ENCODE measurements at regions not wholly inside any gene's neighbourhood (a gene's known extent, or its start where the extent isn't known, plus 50 kb on each side); places are given as distances from the start of the nearest gene placed in this dataset.

DNA sequence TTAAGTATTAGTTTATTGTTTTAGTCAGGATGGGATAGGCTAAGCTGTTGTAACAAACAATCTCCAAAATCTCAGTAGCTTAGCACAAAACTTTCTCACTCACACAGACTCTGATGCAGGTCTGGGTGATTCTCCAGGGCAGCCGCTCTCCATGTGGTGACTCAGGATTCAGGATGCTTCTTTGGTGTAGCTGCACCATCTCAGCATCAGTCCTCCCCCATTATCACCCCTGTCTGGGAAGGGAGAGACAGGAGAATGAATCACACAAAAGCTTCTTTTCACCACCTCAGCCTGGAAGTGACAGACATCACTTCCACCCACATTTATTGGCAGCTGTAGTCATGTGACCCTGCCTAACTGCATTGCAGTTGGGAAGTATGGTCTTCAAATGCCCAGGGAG is 142.3 kb downstream of the DICER1 start:
- no peak overlapping the region for H3K56ac ChIP-seq (ENCODE audit: insufficient read length, low read depth, low read length)
- H3K9me3 ChIP-seq (ENCODE audit: control insufficient read depth, low read depth, low read length) = no peaks in the 10 kb centered on the region
- no peak overlapping the region for H2BK5ac ChIP-seq (ENCODE audit: insufficient read length, low read length)
- H2AFZ ChIP-seq (ENCODE audit: low read length) = no peak overlapping the region
- H2BK20ac ChIP-seq (ENCODE audit: low read depth, low read length, poor library complexity, severe bottlenecking) = no peak overlapping the region
- Mint-ChIP-seq H3K4me3 (no peak overlapping the region), H3K4me1 (peaks cover 0 to 10% of the 10 kb centered on the region in 2 experiments; a peak in 3 of 4 replicates), H3K27ac (no peak overlapping the region), H3K27me3 (ENCODE audit: low read depth) (peaks cover 9% of the 10 kb centered on the region), H3K9me3 (no peaks in the 10 kb centered on the region), H3K36me3 (ENCODE audit: insufficient read depth in 1 of 3, low read depth in 3 of 3) (no peaks in the 10 kb centered on the region)
- no peak overlapping the region for H3T11ph ChIP-seq (ENCODE audit: low read length)
- no peak overlapping the region for H2BK15ac ChIP-seq (ENCODE audit: low read depth, low read length)
- no peaks in the 10 kb centered on the region for H3K23me2 ChIP-seq (ENCODE audit: insufficient read length, low read depth, low read length, poor library complexity, severe bottlenecking)
- no peak overlapping the region for H3K23ac ChIP-seq (ENCODE audit: insufficient read length, low read depth, low read length)
- no peak overlapping the region for H3K27ac ChIP-seq (ENCODE audit: insufficient read length, low read depth, low read length)
- no peak overlapping the region for H3K9ac ChIP-seq (ENCODE audit: extremely low read depth, insufficient read length, low read length)
- no peaks in the 10 kb centered on the region for H3K4me1 ChIP-seq (ENCODE audit: insufficient read depth, low read length)
- H2AK5ac ChIP-seq (ENCODE audit: insufficient read length, low read length) = no peak overlapping the region
- no peak overlapping the region for H4K91ac ChIP-seq (ENCODE audit: insufficient read length, low read depth, low read length)
- no peak overlapping the region for H3K18ac ChIP-seq (ENCODE audit: insufficient read length, low read depth, low read length)
- no CpG with 5 or more reads among the region's 1 CpG for WGBS (ENCODE audit: extremely low coverage, insufficient read length, low lambda C conversion rate)
- no peak overlapping the region for H4K5ac ChIP-seq (ENCODE audit: insufficient read length, low read depth, low read length)
- H2BK120ac ChIP-seq (ENCODE audit: low read depth, low read length, poor library complexity, severe bottlenecking) = no peak overlapping the region
- H3K4me2 ChIP-seq (ENCODE audit: insufficient read depth, insufficient read length, low read length) = no peak overlapping the region
- no peak overlapping the region for H4K8ac ChIP-seq (replicated peaks; ENCODE audit: insufficient read length, low read depth, low read length)
- no peak for DNase-seq
- H2BK12ac ChIP-seq (ENCODE audit: insufficient read length, low read depth, low read length) = no peak overlapping the region
- no peaks in the 10 kb centered on the region for H3K79me1 ChIP-seq (ENCODE audit: insufficient read depth, low read depth, low read length, poor library complexity, severe bottlenecking)
- no peak for TF ChIP-seq CTCF (conservative IDR thresholded peaks at IDR 0.05)
- H3K79me2 ChIP-seq (ENCODE audit: insufficient read depth, low read length) = no peaks in the 10 kb centered on the region
- H3K4ac ChIP-seq (ENCODE audit: low read depth, low read length) = no peak overlapping the region
- H3K14ac ChIP-seq (ENCODE audit: insufficient read depth, low read length) = no peak overlapping the region
- no peaks in the 10 kb centered on the region for H3K27me3 ChIP-seq (ENCODE audit: insufficient read depth, low read length)
- no peaks in the 10 kb centered on the region for H4K20me1 ChIP-seq (ENCODE audit: control insufficient read depth, insufficient read depth, insufficient read length)

Measured in H9 (cell line).